BLaER1 (cell line): ENCODE measurements at regions not wholly inside any gene's neighbourhood (a gene's known extent, or its start where the extent isn't known, plus 50 kb on each side); places are given as distances from the start of the nearest gene placed in this dataset.

Experiments used
- H3K27ac ChIP-seq: shearing (Covaris generic); formaldehyde crosslinking; 2 replicates; pipeline ENCODE4 v1.8.1; 2022
- H3K27me3 ChIP-seq: shearing (Covaris generic); formaldehyde crosslinking; 2 replicates; pipeline ENCODE4 v1.8.1; 2022
- H3K36me3 ChIP-seq: shearing (Covaris generic); formaldehyde crosslinking; 2 replicates; pipeline ENCODE4 v1.8.1; 2022
- H3K4me1 ChIP-seq: shearing (Covaris generic); formaldehyde crosslinking; 2 replicates; pipeline ENCODE4 v1.8.1; 2022
- H3K4me2 ChIP-seq: shearing (Covaris generic); formaldehyde crosslinking; 2 replicates; pipeline ENCODE4 v1.8.1; 2022
- H3K4me3 ChIP-seq: shearing (Covaris generic); formaldehyde crosslinking; 2 replicates; pipeline ENCODE4 v1.8.1; 2022
- H3K9ac ChIP-seq: shearing (Covaris generic); formaldehyde crosslinking; 2 replicates; pipeline ENCODE4 v1.8.1; 2022
- H3K9me3 ChIP-seq: shearing (Covaris generic); formaldehyde crosslinking; 2 replicates; pipeline ENCODE4 v1.8.1; 2022
- H4K20me1 ChIP-seq: shearing (Covaris generic); formaldehyde crosslinking; 2 replicates; pipeline ENCODE4 v1.8.1; 2022
- Cebpa-rat ChIP-seq: shearing (Covaris generic); IDR thresholded peaks from 2 replicates; pipeline ENCODE4 v1.8.1; 2022

DNA sequence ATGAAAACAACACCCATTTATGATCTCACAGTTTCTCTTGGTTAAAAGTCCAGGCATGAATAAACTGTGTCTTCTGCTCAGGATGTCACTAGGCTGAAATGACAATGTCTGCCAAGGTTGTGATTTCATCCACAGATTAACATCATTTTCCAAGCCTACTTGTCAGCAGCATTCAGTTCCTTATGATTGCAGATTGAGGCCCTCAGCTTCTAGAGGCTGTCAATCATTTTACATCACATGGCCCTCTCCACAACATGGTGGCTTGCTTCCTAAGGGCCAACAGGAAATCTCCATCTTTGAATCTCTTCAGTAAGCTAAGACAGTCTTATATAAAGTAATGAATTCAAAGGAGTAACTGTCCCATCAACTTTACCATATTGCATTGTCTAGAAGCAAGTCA is 377.6 kb downstream of the ANKRD7 start:
- no peak overlapping the region for H3K9ac ChIP-seq
- no peaks in the 10 kb centered on the region for H4K20me1 ChIP-seq
- H3K4me2 ChIP-seq = no peak overlapping the region
- H3K36me3 ChIP-seq = no peaks in the 10 kb centered on the region
- no peaks in the 10 kb centered on the region for H3K4me1 ChIP-seq
- no peak overlapping the region for H3K27ac ChIP-seq
- H3K9me3 ChIP-seq = no peaks in the 10 kb centered on the region
- no peak for TF ChIP-seq Cebpa-rat
- no peaks in the 10 kb centered on the region for H3K27me3 ChIP-seq
- H3K4me3 ChIP-seq = no peak overlapping the region

DNA sequence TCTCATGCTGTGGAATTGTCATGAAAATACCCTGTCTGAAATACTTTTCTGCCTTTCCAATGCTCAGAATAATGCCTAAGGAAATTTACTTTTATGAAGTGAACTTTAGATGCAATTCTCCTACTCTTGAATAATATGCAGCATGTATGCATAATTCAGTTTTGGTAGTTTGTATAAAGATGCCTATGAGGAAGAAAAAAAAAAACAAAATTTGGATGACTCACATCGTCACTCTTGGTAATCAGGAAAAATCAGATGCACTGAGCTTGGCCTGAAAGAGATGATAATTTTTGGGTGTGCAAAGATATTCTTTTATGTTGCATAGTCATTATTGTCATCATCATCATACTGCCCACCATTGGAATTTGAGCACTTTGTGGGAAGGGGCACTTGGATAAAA is 382.1 kb downstream of the ANKRD7 start:
- H3K4me3 ChIP-seq = no peak overlapping the region
- H3K27me3 ChIP-seq = no peaks in the 10 kb centered on the region
- H3K27ac ChIP-seq = no peak overlapping the region
- H3K9me3 ChIP-seq = no peaks in the 10 kb centered on the region
- no peaks in the 10 kb centered on the region for H4K20me1 ChIP-seq
- H3K9ac ChIP-seq = no peak overlapping the region
- no peaks in the 10 kb centered on the region for H3K4me1 ChIP-seq
- no peak for TF ChIP-seq Cebpa-rat
- H3K36me3 ChIP-seq = no peaks in the 10 kb centered on the region
- H3K4me2 ChIP-seq = no peak overlapping the region

DNA sequence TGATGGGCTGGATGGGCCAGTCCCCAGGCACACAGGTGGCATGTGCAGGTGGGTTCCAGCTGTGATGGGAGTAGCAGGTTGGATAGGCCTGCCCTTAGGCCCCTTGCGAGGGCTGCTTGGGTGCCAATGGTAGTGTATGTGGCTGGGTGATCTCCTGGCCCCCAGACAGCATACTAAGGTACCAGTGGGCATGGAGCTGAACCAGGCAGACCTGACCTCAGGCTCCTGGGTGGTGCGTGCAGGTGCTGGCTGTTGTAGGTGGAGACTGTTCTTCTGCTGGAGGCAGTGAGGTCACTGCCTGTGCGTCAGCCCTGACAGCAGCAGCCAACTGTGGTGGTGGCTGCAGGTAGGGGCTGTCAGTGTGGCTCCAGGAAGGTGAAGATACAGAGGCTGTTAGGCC is 384.7 kb downstream of the ANKRD7 start:
- Histone ChIP-seq H3K27me3 (no peaks in the 10 kb centered on the region), H4K20me1 (no peaks in the 10 kb centered on the region), H3K9ac (no peak overlapping the region), H3K4me1 (no peaks in the 10 kb centered on the region), H3K4me2 (no peak overlapping the region), H3K9me3 (no peaks in the 10 kb centered on the region), H3K36me3 (no peaks in the 10 kb centered on the region), H3K27ac (no peak overlapping the region), H3K4me3 (no peak overlapping the region)
- no peak for TF ChIP-seq Cebpa-rat

DNA sequence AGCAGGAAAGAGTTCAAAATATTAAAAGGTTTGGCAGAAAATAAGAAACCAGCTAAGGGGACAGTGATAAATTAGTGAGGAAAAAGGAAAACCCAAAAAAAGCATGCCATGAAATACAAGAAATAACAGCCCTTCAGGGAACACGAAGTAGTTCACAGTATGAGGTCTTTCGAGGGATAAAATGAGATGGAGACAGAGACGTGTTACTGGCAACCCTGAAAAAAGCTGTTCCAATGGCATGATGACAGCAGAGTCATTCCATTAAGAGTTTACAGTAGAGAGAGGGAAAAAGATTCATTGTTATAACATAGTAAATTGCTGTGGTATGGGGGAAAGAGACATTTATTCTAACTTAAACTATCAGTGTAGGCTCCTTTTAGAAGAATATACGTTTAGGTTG is 391.2 kb downstream of the ANKRD7 start:
- Histone ChIP-seq H3K36me3 (no peaks in the 10 kb centered on the region), H3K27ac (no peak overlapping the region), H3K9ac (no peak overlapping the region), H3K4me1 (no peaks in the 10 kb centered on the region), H3K4me2 (no peak overlapping the region), H4K20me1 (no peaks in the 10 kb centered on the region), H3K4me3 (no peak overlapping the region), H3K9me3 (no peaks in the 10 kb centered on the region), H3K27me3 (no peaks in the 10 kb centered on the region)
- no peak for TF ChIP-seq Cebpa-rat

DNA sequence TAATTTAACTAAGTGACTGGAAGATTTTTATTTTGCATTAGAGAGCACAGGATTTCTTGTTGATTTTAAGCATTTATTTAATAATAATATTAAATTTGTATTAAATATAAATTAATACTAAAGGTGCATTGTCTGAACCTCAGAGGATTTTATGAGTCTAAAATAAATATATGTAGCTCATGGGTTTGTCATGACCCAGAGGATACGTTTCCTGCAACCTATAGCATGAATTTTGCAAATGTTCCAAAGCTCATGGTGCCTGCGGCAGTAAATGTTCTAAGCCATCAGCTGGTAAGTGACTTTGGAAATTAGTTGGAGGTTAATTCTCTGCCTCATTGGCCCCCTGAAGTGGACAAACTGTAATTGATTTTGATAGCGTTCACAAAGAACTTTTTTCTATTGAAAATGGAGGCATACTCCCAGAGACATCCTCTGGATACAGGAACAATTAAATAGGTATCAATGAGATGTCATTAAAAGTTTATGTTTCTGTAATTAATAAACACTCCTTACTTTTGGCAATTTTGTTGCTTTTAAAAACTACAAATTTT is 397.4 kb downstream of the ANKRD7 start:
- peaks cover 5% of the 10 kb centered on the region for H3K9me3 ChIP-seq
- H3K4me2 ChIP-seq = no peak overlapping the region
- no peak overlapping the region for H3K27ac ChIP-seq
- no peaks in the 10 kb centered on the region for H3K27me3 ChIP-seq
- H3K36me3 ChIP-seq = no peaks in the 10 kb centered on the region
- no peaks in the 10 kb centered on the region for H4K20me1 ChIP-seq
- no peak overlapping the region for H3K4me3 ChIP-seq
- no peaks in the 10 kb centered on the region for H3K4me1 ChIP-seq
- no peak overlapping the region for H3K9ac ChIP-seq
- TF ChIP-seq Cebpa-rat = no peak

DNA sequence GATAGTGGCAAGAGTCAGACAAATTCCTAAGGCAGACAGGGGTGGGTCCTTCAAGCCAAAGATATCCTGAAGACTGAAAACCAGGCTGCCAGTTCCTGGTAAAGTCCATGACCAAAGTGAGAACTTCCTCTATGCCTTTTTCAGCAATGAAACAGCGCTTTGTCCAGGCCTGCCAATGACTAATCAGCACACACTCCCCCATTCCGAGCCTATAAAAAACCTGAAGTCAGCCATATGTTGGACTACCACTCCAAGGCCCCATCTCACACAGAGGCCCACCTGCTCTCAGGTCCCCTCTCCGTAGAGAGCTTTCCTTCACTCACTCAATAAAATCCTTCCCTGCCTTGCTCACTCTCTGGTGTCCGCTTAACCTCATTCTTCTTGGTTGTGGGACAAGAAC is 402.2 kb downstream of the ANKRD7 start:
- H3K36me3 ChIP-seq = no peaks in the 10 kb centered on the region

DNA sequence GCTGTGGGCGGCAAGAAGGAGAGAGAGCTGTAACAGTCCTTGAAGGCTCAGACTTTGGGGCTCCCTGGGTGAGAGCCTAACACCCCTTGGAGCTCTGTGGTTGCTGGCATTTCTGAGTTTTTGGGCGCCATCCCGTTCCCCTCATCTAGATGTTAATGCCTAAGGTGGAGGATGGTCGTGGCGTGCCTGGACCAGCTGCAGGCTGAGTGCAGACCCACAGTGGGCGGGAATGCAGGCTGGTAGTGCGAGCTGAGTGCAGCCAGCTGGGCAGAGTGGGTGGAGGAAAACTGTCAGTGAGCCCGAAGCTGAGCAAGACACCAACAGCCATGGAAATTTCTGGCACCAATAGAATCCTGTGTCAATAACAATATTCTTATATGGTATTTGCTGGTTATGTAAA is 403.0 kb downstream of the ANKRD7 start:
- H3K4me1 ChIP-seq = no peaks in the 10 kb centered on the region
- no peak overlapping the region for H3K27ac ChIP-seq
- no peaks in the 10 kb centered on the region for H3K36me3 ChIP-seq
- peaks cover 13% of the 10 kb centered on the region for H3K9me3 ChIP-seq
- no peak overlapping the region for H3K4me2 ChIP-seq
- no peaks in the 10 kb centered on the region for H3K27me3 ChIP-seq
- H3K9ac ChIP-seq = no peak overlapping the region
- no peak for TF ChIP-seq Cebpa-rat
- no peaks in the 10 kb centered on the region for H4K20me1 ChIP-seq
- H3K4me3 ChIP-seq = no peak overlapping the region

More for the DNA sequence above, 402.2 kb downstream of the ANKRD7 start:
- no peak for TF ChIP-seq Cebpa-rat
- no peaks in the 10 kb centered on the region for H3K4me1 ChIP-seq
- peaks cover 13% of the 10 kb centered on the region for H3K9me3 ChIP-seq
- no peak overlapping the region for H3K4me2 ChIP-seq
- H3K9ac ChIP-seq = no peak overlapping the region
- H3K27ac ChIP-seq = no peak overlapping the region
- H4K20me1 ChIP-seq = no peaks in the 10 kb centered on the region
- no peak overlapping the region for H3K4me3 ChIP-seq
- H3K27me3 ChIP-seq = no peaks in the 10 kb centered on the region

DNA sequence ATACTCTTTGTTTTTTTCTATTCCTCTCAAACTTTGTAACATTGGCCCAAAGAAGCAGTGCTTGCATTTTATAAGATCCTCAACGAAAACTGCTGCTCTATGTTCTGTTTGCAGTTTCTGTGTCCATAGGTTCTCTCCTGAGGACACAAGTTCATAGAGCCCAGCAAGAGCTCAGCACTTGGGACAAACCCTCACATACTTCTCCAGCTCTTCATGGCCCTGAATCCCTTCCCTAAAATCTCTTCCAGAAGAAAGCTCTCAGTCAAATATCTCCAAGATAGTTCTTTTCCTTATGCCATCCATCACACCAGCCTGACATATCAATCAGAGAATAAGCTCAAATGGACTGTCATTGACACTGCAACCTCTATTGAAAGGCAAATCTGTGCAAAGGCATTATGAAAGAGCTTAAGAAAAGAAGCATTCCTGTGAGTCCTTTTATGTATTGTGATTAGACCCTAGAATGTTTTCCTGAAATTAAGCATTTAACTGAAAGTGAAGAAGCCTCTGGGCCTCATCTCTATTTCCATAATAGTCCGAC is 405.5 kb downstream of the ANKRD7 start:
- H3K4me2 ChIP-seq = no peak overlapping the region
- H3K27ac ChIP-seq = no peak overlapping the region
- no peak overlapping the region for H3K9ac ChIP-seq
- no peaks in the 10 kb centered on the region for H3K36me3 ChIP-seq
- no peaks in the 10 kb centered on the region for H3K27me3 ChIP-seq
- no peaks in the 10 kb centered on the region for H3K4me1 ChIP-seq
- no peaks in the 10 kb centered on the region for H4K20me1 ChIP-seq
- peaks cover 13% of the 10 kb centered on the region for H3K9me3 ChIP-seq
- TF ChIP-seq Cebpa-rat = no peak
- H3K4me3 ChIP-seq = no peak overlapping the region

DNA sequence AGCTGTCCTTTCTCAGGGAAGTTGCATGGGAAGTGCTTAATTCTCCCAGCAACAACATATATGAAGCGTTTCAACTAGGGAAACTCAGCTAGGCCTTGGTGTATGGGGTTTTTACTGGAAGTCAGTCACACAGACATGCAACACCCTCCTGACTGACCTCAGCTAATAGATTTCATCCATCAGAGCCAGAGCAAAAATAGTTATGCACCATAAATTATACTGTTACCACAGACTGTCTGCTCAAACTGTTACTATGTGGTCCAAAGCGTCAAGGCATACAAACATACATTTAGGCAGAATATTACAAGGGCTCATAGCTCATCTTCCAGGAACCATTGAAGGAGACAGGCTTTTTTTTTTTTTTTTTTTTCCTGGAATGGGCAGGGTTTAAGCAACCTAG is 417.9 kb downstream of the ANKRD7 start:
- H3K27ac ChIP-seq = no peak overlapping the region
- no peaks in the 10 kb centered on the region for H3K4me1 ChIP-seq
- H3K4me2 ChIP-seq = no peak overlapping the region
- no peaks in the 10 kb centered on the region for H3K27me3 ChIP-seq
- no peaks in the 10 kb centered on the region for H4K20me1 ChIP-seq
- H3K9me3 ChIP-seq = no peaks in the 10 kb centered on the region
- no peak overlapping the region for H3K4me3 ChIP-seq
- no peak for TF ChIP-seq Cebpa-rat
- no peaks in the 10 kb centered on the region for H3K36me3 ChIP-seq
- H3K9ac ChIP-seq = no peak overlapping the region

DNA sequence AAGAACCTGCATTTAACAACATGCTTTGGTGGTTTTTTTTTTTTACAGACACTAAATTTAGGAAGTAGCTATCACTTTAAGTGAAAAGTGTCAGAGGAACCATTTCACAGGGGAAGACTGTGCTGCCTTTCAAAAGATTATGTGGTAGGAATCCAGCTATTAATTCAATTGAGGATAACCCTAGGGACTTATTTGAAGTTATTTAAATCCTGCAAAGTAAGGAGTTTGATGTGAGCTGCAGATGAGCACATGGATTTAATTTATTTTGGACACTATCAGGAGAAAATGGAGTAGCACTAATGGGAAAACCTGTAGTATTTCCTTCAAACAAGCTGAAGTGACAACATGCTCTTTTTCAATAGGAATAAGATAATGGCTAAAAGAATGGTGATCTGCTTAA is 419.8 kb downstream of the ANKRD7 start:
- no peaks in the 10 kb centered on the region for H3K4me1 ChIP-seq
- no peaks in the 10 kb centered on the region for H4K20me1 ChIP-seq
- H3K27ac ChIP-seq = no peak overlapping the region
- no peaks in the 10 kb centered on the region for H3K27me3 ChIP-seq
- TF ChIP-seq Cebpa-rat = no peak
- H3K9ac ChIP-seq = no peak overlapping the region
- H3K4me2 ChIP-seq = no peak overlapping the region
- no peaks in the 10 kb centered on the region for H3K9me3 ChIP-seq
- H3K36me3 ChIP-seq = no peaks in the 10 kb centered on the region
- no peak overlapping the region for H3K4me3 ChIP-seq

DNA sequence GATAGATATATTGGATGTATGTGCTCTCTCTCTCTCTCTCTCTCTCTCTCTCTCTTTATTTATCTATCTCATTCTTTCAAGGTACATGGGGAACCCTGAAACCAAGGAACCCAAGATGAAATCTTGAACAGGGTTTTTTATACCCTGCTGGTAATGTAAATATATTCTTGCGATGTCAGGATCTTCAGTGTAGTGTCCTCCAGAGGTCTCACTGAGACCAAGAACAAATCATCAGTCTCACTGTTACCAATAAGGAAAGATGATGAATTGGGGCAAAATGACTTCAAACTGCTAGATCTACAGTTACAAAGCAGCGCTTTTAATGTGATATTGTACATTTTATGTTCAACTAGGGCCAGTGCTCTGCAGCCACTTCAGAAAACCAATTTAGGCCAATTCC is 423.5 kb downstream of the ANKRD7 start:
- no peak overlapping the region for H3K27ac ChIP-seq
- no peak for TF ChIP-seq Cebpa-rat
- H4K20me1 ChIP-seq = no peaks in the 10 kb centered on the region
- no peaks in the 10 kb centered on the region for H3K27me3 ChIP-seq
- H3K9ac ChIP-seq = no peak overlapping the region
- no peaks in the 10 kb centered on the region for H3K36me3 ChIP-seq
- no peak overlapping the region for H3K4me2 ChIP-seq
- H3K4me1 ChIP-seq = no peaks in the 10 kb centered on the region
- H3K4me3 ChIP-seq = no peak overlapping the region
- H3K9me3 ChIP-seq = no peaks in the 10 kb centered on the region
